HepG2 (cell line): ENCODE measurements at regions not wholly inside any gene's neighbourhood (a gene's known extent, or its start where the extent isn't known, plus 50 kb on each side); places are given as distances from the start of the nearest gene placed in this dataset.
A peak's percentile ranks its signal among the peaks of the same experiment; 100 is the strongest.

Source experiments
- DR1 ChIP-seq: sonication (generic); formaldehyde crosslinking; IDR thresholded peaks from 2 replicates; pipeline ENCODE4 v1.8.0; 2021; ENCODE audit warnings: mild to moderate bottlenecking, missing genetic modification reagents, inconsistent platforms
- FOXP1 ChIP-seq, 2 experiments: fragments of 450-650 bp in 1 of 2; IDR thresholded peaks; 2 replicates each; pipeline ENCODE4 v1.6.1; 2017 to 2018; ENCODE audit warnings: antibody characterized with exemption in 1 of 2
- GABPA ChIP-seq, 2 experiments: IDR thresholded peaks; 2 replicates each; pipeline ENCODE4 v1.6.1; 2011 to 2016; ENCODE audit warnings: low read depth in 2 of 2, low read length in 1 of 2, missing biosample characterization in 1 of 2, missing genetic modification characterization in 1 of 2
- KDM2A ChIP-seq: sonication (generic); formaldehyde crosslinking; IDR thresholded peaks from 2 replicates; pipeline ENCODE4 v1.4.0; 2020; ENCODE audit warnings: low read depth, missing genetic modification reagents, borderline replicate concordance
- PHF21A ChIP-seq: sonication (generic); formaldehyde crosslinking; IDR thresholded peaks from 2 replicates; pipeline ENCODE4 v1.5.0; 2020; ENCODE audit warnings: mild to moderate bottlenecking, missing genetic modification reagents
- POGZ ChIP-seq: sonication (generic); formaldehyde crosslinking; IDR thresholded peaks from 2 replicates; pipeline ENCODE4 v1.4.0; 2020; ENCODE audit warnings: mild to moderate bottlenecking, missing genetic modification reagents
- STAT6 ChIP-seq: sonication (generic); formaldehyde crosslinking; IDR thresholded peaks from 2 replicates; pipeline ENCODE4 v1.4.0; 2020; ENCODE audit warnings: missing genetic modification reagents, mild to moderate bottlenecking, borderline replicate concordance
- TEAD3 ChIP-seq: optimal IDR thresholded peaks from 2 replicates; pipeline ENCODE3; 2016; ENCODE audit warnings: borderline replicate concordance
- TFAP4 ChIP-seq: sonication (generic); IDR thresholded peaks from 2 replicates; pipeline ENCODE4 v1.6.1; 2016; ENCODE audit warnings: low read depth, borderline replicate concordance
- ZBTB44 ChIP-seq: sonication (generic); formaldehyde crosslinking; IDR thresholded peaks from 2 replicates; pipeline ENCODE4 v1.4.0; 2020; ENCODE audit warnings: missing genetic modification reagents
- ZNF768 ChIP-seq: sonication (generic); formaldehyde crosslinking; IDR thresholded peaks from 2 replicates; pipeline ENCODE4 v1.4.0; 2020; ENCODE audit warnings: missing genetic modification reagents
- TF ChIP-seq, protein P1 (sequence below), 2 experiments: IDR thresholded peaks; 2 replicates each; pipeline ENCODE4 v1.6.1; 2011 to 2012; ENCODE audit warnings: low read length in 2 of 2, borderline replicate concordance in 1 of 2, low read depth in 1 of 2, mild to moderate bottlenecking in 1 of 2, moderate library complexity in 1 of 2
- TF ChIP-seq, protein P2 (sequence below): sonication (generic); formaldehyde crosslinking; IDR thresholded peaks from 2 replicates; pipeline ENCODE4 v1.5.0; 2020; ENCODE audit warnings: mild to moderate bottlenecking, missing genetic modification reagents
- TF ChIP-seq, protein P3 (sequence below): sonication (generic); formaldehyde crosslinking; IDR thresholded peaks from 2 replicates; pipeline ENCODE4 v1.4.0; 2020; ENCODE audit warnings: missing genetic modification reagents
- TF ChIP-seq, protein P4 (sequence below): IDR thresholded peaks from 2 replicates; pipeline ENCODE4 v1.6.1; 2012; ENCODE audit warnings: inconsistent platforms

DNA sequence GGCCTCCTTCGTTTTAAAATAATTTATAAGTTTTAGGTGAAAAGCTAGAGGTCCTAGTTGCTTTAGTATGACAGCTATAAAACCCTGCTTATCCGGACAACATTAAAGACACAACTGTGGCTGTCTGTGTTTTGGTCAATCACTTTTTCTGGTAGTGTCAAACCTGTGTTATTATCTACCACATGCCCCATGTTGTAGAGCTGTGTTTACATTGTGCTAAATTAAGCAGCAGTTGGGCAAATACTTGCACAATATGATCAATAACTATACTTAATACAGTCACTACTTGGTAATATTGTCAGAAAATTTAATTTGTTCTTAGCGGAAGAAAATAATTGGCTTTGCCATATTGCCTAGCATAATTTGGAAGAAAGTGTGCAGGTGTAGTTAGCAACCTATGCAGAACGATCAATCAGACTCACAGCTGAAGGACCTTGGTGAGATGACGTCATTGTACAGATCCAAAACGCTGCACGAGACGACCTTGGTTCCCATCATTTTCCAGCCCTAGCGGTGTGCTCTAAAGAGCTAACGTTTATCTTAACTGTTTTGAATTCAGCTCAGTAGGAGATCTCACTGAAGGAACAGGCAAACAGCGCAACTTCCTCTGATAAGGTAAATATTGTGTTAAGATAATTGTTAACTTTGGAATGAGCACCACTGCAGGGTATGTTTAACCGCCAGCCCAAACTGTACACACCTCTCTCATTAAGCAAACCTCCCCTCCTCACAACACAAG lies 476.6 kb downstream of the IRS2 start (continued):
- TF ChIP-seq, protein P1, sequence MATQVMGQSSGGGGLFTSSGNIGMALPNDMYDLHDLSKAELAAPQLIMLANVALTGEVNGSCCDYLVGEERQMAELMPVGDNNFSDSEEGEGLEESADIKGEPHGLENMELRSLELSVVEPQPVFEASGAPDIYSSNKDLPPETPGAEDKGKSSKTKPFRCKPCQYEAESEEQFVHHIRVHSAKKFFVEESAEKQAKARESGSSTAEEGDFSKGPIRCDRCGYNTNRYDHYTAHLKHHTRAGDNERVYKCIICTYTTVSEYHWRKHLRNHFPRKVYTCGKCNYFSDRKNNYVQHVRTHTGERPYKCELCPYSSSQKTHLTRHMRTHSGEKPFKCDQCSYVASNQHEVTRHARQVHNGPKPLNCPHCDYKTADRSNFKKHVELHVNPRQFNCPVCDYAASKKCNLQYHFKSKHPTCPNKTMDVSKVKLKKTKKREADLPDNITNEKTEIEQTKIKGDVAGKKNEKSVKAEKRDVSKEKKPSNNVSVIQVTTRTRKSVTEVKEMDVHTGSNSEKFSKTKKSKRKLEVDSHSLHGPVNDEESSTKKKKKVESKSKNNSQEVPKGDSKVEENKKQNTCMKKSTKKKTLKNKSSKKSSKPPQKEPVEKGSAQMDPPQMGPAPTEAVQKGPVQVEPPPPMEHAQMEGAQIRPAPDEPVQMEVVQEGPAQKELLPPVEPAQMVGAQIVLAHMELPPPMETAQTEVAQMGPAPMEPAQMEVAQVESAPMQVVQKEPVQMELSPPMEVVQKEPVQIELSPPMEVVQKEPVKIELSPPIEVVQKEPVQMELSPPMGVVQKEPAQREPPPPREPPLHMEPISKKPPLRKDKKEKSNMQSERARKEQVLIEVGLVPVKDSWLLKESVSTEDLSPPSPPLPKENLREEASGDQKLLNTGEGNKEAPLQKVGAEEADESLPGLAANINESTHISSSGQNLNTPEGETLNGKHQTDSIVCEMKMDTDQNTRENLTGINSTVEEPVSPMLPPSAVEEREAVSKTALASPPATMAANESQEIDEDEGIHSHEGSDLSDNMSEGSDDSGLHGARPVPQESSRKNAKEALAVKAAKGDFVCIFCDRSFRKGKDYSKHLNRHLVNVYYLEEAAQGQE (IDR thresholded peaks at IDR 0.05; ENCODE audit: borderline replicate concordance in 1 of 2, low read depth in 1 of 2, low read length in 2 of 2) = no peak
- TF ChIP-seq, protein P2, sequence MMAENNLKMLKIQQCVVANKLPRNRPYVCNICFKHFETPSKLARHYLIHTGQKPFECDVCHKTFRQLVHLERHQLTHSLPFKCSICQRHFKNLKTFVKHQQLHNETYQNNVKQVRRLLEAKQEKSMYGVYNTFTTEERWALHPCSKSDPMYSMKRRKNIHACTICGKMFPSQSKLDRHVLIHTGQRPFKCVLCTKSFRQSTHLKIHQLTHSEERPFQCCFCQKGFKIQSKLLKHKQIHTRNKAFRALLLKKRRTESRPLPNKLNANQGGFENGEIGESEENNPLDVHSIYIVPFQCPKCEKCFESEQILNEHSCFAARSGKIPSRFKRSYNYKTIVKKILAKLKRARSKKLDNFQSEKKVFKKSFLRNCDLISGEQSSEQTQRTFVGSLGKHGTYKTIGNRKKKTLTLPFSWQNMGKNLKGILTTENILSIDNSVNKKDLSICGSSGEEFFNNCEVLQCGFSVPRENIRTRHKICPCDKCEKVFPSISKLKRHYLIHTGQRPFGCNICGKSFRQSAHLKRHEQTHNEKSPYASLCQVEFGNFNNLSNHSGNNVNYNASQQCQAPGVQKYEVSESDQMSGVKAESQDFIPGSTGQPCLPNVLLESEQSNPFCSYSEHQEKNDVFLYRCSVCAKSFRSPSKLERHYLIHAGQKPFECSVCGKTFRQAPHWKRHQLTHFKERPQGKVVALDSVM (CRISPR knock-in tag) = no peak
- TF ChIP-seq FOXP1 (IDR thresholded peaks at IDR 0.05) (no peak), FOXP1 (CRISPR knock-in tag; IDR thresholded peaks at IDR 0.05) (peak; percentile 80), ZBTB44 (no peak), GABPA (IDR thresholded peaks at IDR 0.05; ENCODE audit: low read depth, low read length) (no peak), GABPA (CRISPR knock-in tag; IDR thresholded peaks at IDR 0.05; ENCODE audit: low read depth) (peak; percentile 67), DR1 (no peak), STAT6 (CRISPR knock-in tag) (no peak), KDM2A (CRISPR knock-in tag) (no peak), PHF21A (CRISPR knock-in tag) (peak; percentile 50), POGZ (peak; percentile 45; the same call in 1 of the 2 replicates), TEAD3 (CRISPR knock-in tag) (peak; percentile 63), TFAP4 (peak; percentile 42; the same call in 1 of the 2 replicates), ZNF768 (CRISPR knock-in tag) (no peak)
- TF ChIP-seq, protein P3, sequence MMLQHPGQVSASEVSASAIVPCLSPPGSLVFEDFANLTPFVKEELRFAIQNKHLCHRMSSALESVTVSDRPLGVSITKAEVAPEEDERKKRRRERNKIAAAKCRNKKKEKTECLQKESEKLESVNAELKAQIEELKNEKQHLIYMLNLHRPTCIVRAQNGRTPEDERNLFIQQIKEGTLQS = peak; percentile 51; the same call in 1 of the 2 replicates
- TF ChIP-seq, protein P4, sequence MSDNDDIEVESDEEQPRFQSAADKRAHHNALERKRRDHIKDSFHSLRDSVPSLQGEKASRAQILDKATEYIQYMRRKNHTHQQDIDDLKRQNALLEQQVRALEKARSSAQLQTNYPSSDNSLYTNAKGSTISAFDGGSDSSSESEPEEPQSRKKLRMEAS = 0 out of 2 replicates have a peak, but pooled peaks have one; percentile 23
